ENCODE measurements at regions not wholly inside any gene's neighbourhood (a gene's known extent, or its start where the extent isn't known, plus 50 kb on each side); places are given as distances from the start of the nearest gene placed in this dataset.
"Not testable (repeated sequence)": the region's sequence is repeated elsewhere in the genome, so short reads cannot be mapped to it uniquely, and the experiment has no call there.

DNA sequence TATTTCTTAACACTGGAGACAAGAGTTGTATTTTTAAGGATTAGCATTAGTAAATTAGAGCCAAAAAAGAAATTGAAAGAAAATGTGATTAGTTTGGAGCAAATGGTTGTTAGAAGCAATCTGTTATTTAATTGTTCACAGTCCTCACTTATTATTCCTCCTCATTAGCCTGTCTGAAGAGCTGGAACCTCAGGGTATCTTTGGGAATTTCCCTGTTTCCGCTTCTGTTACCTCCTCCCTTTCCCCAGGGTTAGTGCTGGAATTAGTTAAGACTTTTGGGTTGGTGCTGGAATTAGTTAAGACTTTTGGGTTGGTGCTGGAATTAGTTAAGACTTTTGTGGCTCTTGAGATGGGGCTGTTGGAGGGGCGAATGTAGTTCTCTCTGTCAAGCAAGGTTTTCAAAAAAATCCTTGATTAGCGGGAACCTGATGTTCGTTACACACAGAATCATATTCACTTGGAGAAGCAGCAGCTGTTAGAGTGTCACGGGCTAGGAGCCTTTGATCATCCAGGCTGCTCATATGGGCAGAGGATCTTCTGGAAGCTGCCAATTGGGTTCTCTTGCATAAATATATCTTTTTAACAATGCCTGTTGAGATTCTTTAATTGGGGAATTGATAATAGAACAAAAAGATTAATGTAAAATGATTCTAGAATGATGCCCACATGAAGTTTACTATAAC is 251.0 kb upstream of the NPSR1 start:
- no peak for DNase-seq

DNA sequence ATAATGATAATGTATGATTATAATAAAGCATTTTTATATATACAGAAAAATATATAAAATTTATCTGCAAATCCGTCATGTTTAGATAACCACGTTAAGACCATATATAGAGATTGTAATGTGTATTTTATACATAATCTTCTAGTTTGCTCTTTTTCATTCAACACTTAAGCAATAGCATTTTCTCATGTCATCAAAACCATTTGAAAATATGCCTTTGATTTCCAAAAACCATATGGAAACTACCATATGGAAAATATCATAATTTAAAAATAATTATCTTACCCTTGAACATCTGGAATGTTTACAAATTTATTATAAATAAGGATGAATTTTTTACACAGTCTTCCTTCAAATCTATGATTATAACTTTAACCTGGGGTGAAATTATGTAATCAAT is 250.4 kb upstream of the NPSR1 start:
- DNase-seq = no peak

DNA sequence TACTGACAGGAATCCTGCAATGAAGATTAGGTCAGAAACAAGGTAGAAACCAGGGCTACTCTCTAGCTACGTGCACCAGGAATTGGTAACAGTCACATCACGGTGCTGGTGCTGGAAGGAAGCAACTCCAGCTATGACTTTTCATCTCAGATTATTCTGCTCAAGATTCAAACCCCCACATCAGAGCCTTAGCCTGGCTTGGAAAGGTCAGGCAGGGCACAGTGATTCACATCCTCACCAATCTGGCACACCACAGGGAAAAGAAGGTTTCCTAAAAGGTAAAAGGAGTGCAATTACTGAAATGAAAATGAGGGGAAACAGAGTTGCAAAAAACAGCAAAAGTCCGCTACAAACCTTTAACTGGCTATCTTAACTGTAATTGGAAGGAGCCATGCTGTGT is 240.2 kb upstream of the NPSR1 start:
- no peak for DNase-seq

DNA sequence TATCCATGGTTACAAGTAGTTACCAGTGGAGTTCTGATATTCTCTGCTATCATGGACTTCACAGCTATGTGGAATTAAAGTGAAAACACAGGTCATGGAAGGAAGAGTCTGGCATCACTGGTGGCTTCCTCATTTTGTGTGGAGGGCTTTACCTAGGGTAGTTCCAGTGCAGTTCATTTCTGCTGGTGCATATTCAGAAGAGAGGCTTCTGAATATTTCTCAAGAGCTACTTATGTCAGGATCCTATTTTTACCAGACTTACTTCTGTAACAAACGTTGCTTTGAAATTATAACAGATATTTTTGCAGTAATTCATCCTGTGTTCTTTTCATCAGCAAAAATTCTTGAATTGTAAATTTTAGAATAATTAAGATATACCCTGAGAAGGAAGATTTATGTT is 236.5 kb upstream of the NPSR1 start:
- DNase-seq = no peak

DNA sequence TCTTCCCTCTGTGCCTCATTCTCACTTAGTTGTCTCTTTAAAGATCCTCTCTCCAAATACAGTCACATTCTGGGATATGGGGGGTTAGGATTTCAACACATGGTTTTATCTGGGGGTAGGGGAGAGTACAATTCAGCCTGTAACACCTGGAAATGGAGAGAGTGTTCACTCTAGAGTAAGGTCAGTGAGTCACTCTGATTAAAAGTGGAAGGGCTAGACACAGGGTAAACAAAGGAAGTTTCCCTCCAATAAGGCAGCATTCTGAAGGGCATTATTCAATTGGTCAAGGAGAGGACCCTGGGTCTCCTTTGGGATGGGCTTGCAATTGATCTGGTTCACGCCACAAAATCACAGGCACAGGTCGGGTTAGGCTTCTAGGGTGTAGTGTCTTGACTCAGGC is 232.8 kb upstream of the NPSR1 start:
- DNase-seq = no peak

DNA sequence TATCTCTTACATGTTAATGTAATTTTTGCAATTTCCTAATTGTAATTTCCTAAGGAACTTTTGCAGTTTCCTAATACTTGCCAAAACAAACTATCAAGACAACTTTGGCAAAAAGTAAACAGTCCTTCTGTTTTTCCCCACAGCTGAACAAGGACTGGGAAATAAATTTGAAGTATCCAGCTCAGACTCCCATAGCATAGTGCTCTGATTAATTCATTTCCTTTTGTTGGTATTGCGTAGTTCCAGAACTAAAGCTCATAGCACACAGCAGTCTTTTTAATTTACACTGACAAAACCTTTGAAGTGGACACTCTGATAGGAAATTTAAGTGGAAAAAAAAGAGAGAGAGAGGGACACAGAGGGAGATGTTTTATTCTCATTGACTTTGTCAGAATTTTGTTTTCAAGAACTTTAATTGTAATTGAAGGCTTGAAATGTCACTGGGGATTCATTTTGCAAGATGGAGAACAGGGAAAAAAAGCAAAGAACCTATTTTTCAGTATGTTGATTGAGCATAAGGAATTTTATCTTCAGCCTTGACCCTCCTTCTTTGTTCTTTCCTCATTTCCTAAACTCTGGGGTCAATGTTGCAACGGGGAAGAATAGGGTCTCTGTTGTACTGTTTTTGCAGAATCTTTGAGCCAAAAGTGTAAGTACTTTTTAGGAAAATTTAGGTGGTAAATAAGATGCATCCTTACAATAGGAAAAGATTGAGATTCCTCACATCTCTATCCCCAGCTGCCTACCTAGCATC is 232.2 kb upstream of the NPSR1 start:
- DNase-seq = no peak

DNA sequence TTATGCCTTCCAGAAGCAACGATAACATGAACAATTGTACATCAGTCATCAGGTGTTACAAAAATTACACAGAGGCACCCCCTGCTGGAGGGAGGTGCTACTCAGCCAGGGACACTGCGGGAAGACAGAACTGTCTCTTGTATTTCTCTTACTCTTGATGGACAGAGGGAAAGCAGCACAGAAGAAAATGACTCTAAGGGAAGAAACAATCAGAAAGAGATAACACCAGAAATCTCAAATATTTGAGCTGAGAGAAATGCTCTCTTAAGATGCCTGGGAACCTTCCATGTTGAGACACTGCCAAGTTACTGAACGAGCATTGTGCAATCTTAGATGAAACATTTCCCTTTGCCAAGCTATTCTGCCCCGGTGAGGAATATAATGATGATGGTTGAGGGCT is 227.6 kb upstream of the NPSR1 start:
- peak; percentile 25 for DNase-seq

DNA sequence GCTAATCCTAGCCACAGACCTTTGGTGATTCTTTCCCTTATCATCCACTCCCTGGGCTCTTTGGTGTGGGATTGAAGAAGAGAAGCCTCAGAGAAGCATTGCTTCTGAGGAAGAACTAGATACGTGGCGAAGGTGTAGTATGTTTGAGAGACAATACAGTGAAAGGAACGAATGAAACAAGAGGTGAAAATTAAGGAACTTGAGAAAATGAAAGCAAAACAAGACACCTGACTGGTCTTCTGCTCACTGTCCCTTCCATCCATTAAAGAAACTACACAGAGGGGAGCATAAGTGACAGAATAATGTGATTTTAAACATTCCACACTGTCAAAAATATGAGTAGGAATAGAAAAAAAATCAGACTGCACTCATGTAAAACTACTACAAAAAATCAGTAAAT is 219.6 kb upstream of the NPSR1 start:
- DNase-seq = no peak

DNA sequence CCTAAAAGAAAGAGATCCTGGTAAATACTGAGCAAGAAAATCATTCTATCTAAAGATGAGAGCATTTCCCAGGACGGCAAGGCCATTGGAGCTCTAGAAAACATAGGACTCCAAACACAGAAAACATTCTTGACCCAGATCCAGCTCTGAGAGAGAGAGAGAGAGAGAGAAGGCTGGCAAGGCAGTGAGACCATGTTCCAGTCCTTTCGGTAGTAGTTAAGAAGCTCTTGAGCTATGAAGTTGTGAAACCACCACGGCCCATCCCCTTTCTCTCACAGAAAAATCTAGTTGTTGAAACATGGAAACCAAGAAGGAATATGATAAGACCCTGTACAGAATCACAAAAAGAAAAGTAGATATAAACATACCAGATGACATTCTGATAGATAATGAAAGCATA is 212.4 kb upstream of the NPSR1 start:
- DNase-seq = no peak

DNA sequence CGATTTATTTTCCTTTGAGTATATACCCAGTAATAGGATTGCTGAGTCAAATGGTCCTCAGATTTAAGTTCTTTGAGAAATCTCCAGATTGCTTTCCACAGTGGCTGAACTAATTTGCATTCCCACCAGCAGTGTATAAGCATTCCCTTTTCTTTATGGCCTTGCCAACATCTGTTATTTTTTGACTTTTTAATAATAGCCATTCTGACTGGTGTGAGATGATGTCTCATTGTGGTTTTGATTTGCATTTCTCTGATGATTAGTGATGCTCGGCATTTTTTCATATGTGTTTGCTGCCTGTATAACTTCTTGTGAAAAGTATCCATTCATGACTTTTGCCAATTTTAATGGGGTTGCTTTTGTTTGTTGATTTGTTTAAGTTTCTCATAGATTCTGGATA is 209.5 kb upstream of the NPSR1 start:
- DNase-seq = not testable (repeated sequence)

DNA sequence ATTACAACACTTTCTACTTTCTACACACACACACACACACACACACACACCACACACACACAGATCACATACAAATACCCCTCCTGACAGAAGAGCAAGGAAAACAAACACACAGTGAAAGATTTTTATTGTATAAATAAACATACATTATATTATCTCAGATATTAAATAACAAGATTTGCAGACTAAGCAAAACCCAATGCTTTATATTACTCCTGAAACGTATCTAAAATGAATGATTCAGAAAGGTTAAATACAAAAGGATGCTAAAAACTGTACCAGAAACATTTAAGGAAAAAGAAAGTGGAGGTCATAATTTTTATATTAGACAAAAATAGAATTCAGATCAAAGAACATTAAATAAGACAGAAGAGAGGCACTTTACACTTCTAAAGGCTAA is 208.3 kb upstream of the NPSR1 start:
- no peak for DNase-seq

DNA sequence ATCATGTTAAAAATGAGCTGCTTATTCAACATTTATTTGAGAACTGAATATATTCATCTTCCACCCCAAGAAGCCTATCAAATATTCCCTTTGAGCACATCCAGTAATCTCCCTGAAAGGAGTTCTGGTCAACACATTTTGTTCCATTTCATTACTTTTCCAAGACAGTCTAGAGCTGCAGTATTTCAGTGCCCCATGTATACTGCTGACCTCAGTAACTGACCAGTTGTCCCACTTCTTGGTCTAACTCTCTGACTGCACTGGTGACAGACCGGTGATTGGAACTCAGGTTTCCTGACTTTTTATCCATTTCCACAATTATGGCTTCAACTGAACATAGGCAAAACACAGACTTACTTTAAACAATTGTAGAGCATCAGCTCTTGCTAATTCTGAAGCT is 206.8 kb upstream of the NPSR1 start:
- DNase-seq = no peak

DNA sequence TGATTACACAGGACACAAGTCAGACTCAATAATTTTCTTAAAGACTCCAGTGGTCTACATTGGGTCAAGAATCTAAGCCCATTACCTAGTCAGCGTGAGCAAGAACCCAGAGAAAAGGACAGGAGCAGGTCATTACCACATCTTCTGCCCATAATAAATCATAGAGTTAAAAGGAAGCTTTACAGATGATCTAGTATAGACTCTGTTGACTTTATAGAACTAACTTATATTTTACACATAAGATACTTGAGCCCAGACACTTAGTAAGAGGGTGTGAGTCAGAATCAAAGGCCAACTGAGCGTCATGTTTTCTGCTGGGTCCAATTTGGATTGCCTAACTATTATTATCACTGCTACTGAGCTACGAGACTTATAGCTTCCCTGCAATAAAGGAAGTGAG is 206.1 kb upstream of the NPSR1 start:
- no peak for DNase-seq

DNA sequence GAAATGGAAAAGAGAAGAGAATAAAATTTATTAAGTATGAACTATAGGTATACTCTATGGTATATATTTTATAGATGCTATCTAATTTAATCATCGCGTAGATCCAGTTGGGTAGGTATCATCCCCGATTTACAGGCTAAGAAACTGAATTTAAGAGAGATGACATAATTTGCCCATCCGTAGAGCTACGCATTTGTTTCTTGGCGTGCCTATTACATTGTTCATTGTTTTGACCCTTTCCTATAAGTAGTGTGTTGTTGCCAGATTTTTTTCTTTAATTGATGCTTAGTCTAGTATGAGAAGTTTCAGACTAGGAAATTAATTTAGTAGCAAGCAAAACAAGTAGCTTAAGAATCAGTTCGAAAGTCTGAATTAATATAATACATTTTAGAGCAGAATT is 205.7 kb upstream of the NPSR1 start:
- no peak for DNase-seq

DNA sequence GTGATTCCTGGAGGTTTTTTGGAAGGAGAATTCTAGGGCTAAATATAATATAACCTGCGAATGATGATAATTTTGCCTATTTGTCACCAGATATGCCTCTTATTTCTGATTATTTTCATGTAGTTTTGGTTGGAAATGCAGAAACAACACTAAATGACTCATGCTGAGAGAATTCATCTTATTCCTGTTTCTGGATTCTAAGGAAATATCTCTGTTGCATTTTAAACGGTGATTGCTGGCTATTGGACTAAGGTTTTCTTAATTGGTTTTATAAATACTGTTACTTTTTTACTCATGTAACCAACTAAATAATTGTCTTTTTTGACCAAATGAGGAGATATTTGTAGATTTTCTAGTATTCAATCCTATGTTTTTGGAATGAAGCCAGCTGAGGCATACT is 204.9 kb upstream of the NPSR1 start:
- no peak for DNase-seq

DNA sequence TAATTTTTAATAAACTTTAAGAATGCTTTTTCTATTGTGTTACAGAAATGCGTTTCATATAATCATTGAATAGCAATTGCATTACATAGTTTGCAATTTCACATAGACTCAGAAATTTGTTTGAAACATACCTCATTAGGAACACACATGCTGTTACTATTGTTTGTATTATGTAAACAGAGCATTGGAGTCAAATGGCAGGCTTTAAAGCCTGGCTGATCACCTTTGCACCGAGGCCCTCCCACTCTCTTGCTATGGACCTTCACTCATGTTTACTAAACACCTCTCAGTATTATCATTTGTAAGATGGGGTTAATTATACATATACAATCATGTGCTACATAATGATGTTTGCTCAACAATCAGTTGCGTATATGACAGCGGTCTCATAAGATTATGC is 203.6 kb upstream of the NPSR1 start:
- no peak for DNase-seq

DNA sequence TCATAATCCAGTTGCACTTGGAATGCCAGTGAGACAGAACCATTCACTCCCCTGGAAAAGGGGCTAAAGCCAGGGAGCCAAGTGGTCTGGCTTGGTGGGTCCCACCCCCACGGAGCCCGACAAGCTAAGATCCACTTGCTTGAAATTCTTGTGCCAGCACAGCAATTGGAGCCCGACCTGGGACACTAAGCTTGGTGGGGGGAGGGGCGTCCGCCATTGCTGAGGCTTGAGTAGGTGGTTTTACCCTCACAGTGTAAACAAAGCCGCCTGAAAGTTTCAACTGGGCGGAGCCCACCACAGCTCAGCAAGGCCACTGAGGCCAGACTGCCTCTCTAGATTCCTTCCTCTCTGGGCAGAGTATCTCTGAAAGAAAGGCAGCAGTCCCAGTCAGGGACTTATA is 200.7 kb upstream of the NPSR1 start:
- DNase-seq = no peak

DNA sequence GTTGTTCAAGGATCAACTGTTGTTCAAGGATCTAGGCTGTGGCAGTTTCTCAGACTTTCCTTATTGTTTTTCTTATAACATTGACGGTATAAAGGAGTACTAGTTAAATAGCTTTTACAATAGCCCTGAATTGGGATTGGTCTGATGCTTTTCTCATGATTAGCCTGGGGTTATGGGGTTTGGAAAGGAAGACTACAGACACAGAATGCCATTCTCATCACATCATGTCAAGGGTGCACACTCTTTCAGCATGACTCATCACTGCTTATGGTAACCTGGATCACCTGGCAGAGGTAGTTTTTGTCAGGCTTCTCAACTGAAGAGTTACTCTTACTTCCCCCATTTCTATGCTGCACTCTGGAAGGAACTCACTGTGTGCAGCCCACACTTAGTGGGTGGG is 194.2 kb upstream of the NPSR1 start:
- DNase-seq = no peak

DNA sequence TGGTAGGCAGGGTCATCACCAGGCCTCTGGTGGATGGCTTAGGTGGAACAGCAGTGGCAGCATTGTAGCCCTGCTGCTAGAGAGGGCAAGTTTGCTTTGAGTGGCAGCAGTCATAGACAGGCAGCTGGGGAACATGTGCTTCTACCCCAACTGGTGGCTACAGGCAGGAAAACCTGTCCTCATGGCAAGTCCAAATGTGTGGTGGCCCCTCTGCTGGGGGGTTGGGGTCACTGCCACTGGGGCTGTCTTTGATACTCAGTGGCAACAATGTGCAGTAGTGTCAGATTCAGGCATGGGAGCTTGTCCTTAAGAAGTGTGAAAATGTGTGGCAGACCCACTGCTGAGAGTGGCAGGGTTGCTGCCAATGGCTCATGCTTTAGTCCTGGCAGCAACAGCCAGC is 186.2 kb upstream of the NPSR1 start:
- no peak for DNase-seq

DNA sequence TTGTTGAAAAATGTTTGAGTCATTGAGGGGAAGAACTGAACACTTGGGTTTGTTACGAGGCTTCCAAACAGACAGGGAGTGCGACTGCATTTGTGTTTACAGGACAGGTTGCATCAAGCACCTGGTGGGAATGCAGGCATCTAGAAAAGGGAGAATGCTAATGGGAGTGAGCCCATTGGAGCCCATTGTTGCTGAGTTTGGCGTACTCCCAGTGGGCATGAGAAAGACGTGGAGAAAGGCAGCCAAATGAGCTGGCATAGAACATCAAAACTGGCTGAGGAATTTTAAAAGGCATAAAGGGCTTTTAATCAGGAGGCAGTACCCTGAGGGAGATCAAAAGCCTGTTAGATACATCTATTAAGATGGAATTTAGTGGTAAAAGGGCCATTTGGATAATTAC is 171.6 kb upstream of the NPSR1 start:
- DNase-seq = no peak

DNA sequence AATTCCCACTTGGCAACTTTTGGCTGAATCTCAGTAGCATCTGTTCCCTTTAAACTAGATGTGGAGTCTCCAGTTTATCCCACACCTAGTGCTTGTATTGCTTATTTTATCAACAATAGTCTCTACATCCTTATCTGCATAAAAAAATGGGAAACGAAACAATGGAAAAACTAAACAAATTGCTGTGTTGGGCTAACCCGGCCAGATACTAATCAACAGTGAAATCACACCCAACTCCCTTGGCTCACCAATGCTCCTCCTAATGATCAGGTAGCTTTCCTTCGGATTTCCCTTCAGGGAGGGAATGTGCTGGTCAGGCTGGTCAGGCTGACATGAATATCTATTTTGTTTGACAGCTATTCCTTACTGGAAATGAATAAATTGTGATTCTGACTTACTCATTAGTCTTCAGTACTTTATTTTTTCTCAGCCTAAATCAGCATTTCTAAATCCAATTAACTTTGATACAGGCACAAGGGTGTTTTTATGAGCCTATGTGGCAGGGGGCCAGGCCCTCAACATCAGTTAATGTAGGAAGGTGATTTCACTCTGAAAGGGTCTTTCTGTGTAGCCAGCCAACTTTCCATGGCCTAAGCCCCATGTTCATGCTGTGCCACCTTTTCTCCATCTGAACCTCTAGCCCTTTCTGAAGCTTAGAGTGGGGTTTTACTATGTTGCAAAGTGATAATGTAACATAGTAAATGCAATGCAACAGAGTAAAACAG is 170.5 kb upstream of the NPSR1 start:
- DNase-seq = no peak

DNA sequence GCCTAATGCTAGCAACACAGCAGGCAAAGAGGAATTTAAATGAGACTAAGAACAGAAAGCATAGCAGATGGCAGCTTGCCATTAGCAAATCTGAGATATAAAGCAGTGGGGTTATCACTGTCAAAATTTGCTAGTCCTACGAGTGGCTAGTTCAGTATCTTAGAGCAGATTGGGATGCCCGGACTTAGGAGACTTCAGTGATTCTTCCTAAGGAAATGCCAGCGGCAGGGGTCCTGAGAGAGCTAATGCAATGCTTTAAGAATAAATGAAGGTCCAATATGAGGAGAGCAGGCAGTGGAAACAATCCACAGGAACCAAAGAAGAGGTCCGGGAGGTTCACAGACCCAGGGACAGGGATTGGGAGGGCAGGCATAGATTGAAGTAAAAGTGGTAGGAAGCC is 169.3 kb upstream of the NPSR1 start:
- DNase-seq = no peak

DNA sequence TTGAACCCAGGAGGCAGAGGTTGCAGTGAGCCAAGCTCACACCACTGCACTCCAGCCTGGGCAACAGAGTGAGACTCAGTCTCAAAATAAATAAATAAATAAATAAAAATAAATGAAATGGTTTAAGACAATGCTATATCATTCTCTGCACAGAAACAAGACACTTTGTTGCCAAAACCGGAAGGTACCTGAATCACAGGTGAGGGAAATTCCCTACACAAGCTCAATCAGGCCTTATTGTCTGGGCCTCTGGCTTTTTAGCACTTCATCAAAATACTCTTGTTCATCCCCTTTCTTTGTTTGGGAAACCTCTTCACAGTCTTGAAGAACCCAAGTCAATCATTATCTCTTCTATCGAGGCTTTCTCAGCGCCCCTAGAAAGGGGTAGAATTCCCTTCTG is 166.1 kb upstream of the NPSR1 start:
- no peak for DNase-seq

DNA sequence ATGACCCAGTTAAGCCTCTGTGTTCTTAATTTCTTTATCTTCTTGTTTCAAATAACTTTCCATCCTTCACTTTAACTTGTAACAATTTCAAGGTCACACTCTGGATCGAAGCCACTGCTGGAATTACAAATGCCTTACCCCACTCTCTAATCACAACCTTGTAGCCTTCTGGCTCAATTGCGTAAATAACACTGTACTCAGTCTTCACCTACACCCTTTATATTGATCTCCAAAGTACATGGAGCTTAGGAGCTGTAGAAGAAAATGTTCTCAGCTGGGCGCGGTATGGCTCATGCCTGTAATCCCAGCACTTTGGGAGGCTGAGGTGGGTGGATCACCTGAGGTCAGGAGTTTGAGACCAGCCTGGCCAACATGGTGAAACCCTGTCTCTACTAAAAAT is 164.3 kb upstream of the NPSR1 start:
- no peak for DNase-seq
